ENCODE measurements at regions not wholly inside any gene's neighbourhood (a gene's known extent, or its start where the extent isn't known, plus 50 kb on each side); places are given as distances from the start of the nearest gene placed in this dataset.

GRCh38 chr14:55744321-55744720 is 164.3 kb downstream of the KTN1 start:
- TF ChIP-seq CTCF (IDR thresholded peaks at IDR 0.05) (no peak), POLR2A (IDR thresholded peaks at IDR 0.05) (no peak)
